Colonic mucosa (tissue), 4 donors: ENCODE measurements at regions not wholly inside any gene's neighbourhood (a gene's known extent, or its start where the extent isn't known, plus 50 kb on each side); places are given as distances from the start of the nearest gene placed in this dataset.
A peak's percentile ranks its signal among the peaks of the same experiment; 100 is the strongest.

Experiments used
- DNase-seq: peaks from one replicate; pipeline ENCODE4 v3.0.0-alpha.2; 2020
- H3K27ac ChIP-seq: fragments of 200-600 bp; one replicate; pipeline ENCODE4 v1.8.0; 2021
- H3K27me3 ChIP-seq: fragments of 200-600 bp; one replicate; pipeline ENCODE4 v1.8.0; 2021
- H3K36me3 ChIP-seq: fragments of 200-600 bp; one replicate; pipeline ENCODE4 v1.8.0; 2021
- H3K4me1 ChIP-seq: fragments of 200-600 bp; one replicate; pipeline ENCODE4 v1.8.0; 2021; ENCODE audit warnings: mild to moderate bottlenecking
- H3K4me3 ChIP-seq: fragments of 200-600 bp; one replicate; pipeline ENCODE4 v1.8.0; 2021
- H3K9ac ChIP-seq, 2 donors: one replicate each; pipeline ENCODE4 v1.7.0; 2013; ENCODE audit warnings: control low read depth in 2 of 2, low read depth in 2 of 2, low read length in 2 of 2
- H3K9me3 ChIP-seq: fragments of 200-600 bp; one replicate; pipeline ENCODE4 v1.8.0; 2021
- intact Hi-C: fragments of 100-400 bp; cut with DNase I; formaldehyde crosslinking; loops from one replicate; pipeline ENCODE4 v1.14.1; 2022
- TF ChIP-seq, protein P1 (sequence below): fragments of 200-600 bp; IDR thresholded peaks from one replicate; pipeline ENCODE4 v1.8.0; 2022; ENCODE audit warnings: antibody characterized with exemption, mild to moderate bottlenecking
- donor health status: healthy.
- donor health status: DM: no; HTN: no; CAD: no.
- donor health status: DM: no; HTN: no; CAD: no.

DNA sequence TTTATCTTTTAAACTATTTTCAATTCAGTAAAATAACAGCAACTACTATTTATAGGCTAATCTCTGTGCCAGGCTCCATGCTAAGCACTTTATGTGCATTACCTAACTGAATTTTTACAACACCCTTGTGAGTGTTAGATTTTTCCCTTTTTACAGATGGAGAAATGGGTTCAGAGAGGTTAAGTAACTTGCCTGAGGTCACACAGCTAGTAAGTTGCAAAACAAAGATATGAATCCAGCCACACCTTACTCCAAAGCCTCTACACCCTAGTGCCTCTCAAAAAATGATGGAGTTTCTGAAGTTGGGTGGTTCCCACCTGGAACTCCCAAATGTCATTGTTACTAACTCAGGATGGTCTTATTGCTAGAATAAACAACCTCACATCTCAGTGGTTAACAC is 60.8 kb downstream of the RHOB start:
- intact Hi-C loops = no loop called here
- Histone ChIP-seq H3K36me3 (no peaks in the 10 kb centered on the region), H3K9ac (no peak overlapping the region), H3K4me1 (no peaks in the 10 kb centered on the region), H3K27me3 (no peaks in the 10 kb centered on the region), H3K9me3 (no peaks in the 10 kb centered on the region), H3K4me3 (no peak overlapping the region), H3K27ac (no peak overlapping the region)
- DNase-seq = no peak
- TF ChIP-seq, protein P1, sequence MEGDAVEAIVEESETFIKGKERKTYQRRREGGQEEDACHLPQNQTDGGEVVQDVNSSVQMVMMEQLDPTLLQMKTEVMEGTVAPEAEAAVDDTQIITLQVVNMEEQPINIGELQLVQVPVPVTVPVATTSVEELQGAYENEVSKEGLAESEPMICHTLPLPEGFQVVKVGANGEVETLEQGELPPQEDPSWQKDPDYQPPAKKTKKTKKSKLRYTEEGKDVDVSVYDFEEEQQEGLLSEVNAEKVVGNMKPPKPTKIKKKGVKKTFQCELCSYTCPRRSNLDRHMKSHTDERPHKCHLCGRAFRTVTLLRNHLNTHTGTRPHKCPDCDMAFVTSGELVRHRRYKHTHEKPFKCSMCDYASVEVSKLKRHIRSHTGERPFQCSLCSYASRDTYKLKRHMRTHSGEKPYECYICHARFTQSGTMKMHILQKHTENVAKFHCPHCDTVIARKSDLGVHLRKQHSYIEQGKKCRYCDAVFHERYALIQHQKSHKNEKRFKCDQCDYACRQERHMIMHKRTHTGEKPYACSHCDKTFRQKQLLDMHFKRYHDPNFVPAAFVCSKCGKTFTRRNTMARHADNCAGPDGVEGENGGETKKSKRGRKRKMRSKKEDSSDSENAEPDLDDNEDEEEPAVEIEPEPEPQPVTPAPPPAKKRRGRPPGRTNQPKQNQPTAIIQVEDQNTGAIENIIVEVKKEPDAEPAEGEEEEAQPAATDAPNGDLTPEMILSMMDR = no peak

DNA sequence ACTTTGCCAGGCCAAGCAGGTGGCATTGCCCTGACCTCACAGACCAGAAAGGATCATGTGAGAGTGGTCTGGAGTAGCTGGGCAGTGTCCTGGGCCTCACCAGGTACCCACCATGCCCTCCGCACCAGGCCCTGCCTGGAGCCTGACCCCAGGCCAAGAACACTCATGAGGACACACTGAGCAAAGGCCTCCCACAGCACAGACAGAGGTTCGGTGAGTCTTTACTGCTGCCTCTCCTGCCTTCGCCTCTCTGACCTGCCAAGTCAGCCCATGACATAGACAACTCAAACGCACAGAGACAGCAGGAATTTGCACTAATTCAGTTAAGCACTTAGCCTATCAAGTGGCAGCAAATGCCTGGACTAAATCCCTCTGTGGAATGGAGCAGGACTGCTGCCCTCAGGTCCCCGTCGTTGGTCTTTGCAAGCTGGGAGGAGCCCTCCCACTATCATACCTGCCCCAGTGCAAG is 62.5 kb downstream of the RHOB start:
- intact Hi-C loops = no loop called here
- DNase-seq = no peak

DNA sequence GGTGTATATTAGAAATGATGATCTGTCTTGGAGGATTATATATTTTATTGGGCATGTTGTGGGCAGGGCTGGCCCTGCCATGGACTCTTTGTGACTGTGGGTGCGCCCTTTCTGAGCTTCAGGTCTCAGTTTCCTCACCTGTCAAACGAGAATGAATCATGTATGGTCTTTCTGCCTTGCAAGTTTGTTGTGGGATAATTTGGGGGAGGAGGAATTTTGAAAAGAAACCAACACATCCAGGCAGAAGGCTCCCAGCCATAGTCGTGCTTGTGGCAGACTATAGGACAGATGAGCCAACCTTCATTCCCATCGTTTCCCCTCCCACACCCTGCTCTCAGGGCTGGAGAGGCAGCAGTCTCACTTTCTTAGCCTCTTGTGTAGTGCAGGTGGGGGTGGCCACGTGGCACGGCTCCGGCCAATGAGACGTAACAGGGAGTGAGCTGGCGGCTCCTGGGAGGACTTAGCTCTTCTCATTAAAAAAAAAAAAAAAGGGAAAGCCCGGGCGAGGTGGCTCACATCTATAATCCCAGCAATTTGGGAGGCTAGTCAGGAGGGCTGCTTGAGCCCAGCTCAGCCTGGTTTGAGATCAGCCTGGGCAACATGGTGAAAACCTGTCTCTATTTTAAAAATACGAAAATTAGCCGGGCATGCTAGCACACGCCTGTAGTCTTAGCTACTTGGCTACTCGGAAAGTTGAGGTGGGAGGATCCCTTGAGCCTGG is 63.1 kb downstream of the RHOB start:
- Histone ChIP-seq H3K27ac (no peak overlapping the region), H3K9ac (no peak overlapping the region), H3K4me3 (no peak overlapping the region), H3K9me3 (no peaks in the 10 kb centered on the region), H3K36me3 (no peaks in the 10 kb centered on the region), H3K27me3 (no peaks in the 10 kb centered on the region), H3K4me1 (no peaks in the 10 kb centered on the region)
- peak; percentile 78 for DNase-seq
- TF ChIP-seq, protein P1 = no peak
- intact Hi-C loops = no loop called here

More for the DNA sequence above, 62.5 kb downstream of the RHOB start:
- Histone ChIP-seq H3K4me3 (no peak overlapping the region), H3K36me3 (no peaks in the 10 kb centered on the region), H3K9me3 (no peaks in the 10 kb centered on the region), H3K27me3 (no peaks in the 10 kb centered on the region), H3K9ac (no peak overlapping the region), H3K4me1 (no peaks in the 10 kb centered on the region), H3K27ac (no peak overlapping the region)
- TF ChIP-seq, protein P1 = no peak

DNA sequence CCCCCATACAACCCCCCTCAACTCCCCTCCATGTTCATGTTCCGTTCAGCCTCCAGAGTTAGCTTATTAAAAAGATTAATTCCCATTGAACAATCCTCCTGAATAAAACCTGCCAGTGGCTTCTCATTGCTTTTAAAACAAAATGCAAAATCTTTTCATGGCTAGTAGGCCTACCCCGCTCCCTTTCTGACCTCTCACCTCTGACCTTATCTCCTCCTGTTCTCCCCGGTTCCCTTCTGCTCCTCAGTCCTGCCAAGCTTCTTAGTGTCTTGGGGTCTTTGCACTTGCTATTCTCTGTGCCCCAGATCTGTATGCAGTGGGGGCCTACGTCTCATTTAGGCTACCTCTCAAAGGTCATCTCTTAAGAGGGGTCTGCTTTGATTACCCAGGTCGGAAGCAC is 64.3 kb downstream of the RHOB start:
- Histone ChIP-seq H3K36me3 (no peaks in the 10 kb centered on the region), H3K4me1 (no peaks in the 10 kb centered on the region), H3K27ac (no peak overlapping the region), H3K9ac (no peak overlapping the region), H3K9me3 (no peaks in the 10 kb centered on the region), H3K4me3 (no peak overlapping the region), H3K27me3 (no peaks in the 10 kb centered on the region)
- intact Hi-C loops = no loop called here
- TF ChIP-seq, protein P1 = no peak
- DNase-seq = no peak

DNA sequence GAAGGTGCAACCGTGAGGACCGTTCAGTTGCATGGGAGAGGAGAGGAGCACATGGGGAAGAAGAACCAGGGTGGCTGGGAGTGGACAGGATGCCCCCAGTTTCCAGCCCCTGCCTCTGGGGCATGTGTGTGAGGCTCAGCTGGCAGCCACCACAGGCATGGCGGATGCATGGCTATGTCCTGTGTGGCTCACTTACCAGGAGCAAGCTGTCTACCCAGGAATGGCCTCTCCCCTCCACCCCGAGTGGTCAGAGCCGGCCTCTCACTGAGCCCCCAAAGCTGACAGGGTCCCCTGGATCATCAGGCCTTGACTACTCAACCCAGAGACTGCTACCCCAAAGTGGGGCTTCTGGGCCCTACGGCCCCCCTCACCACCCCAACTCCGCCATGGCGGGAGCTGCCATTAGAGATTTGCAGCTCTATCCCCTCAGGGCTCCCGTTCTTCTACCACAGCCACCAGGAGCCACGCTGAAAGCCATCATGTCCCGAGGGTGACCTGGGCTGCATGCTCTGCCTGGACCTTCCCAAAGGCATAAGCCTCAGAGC is 65.3 kb downstream of the RHOB start:
- no peaks in the 10 kb centered on the region for H3K4me1 ChIP-seq
- H3K9ac ChIP-seq = no peak overlapping the region
- no peak for DNase-seq
- no peak overlapping the region for H3K27ac ChIP-seq
- no peak overlapping the region for H3K4me3 ChIP-seq
- H3K27me3 ChIP-seq = no peaks in the 10 kb centered on the region
- H3K9me3 ChIP-seq = no peaks in the 10 kb centered on the region
- intact Hi-C loops = no loop called here
- H3K36me3 ChIP-seq = no peaks in the 10 kb centered on the region
- TF ChIP-seq, protein P1 = no peak
